ENCODE measurements at regions not wholly inside any gene's neighbourhood (a gene's known extent, or its start where the extent isn't known, plus 50 kb on each side); places are given as distances from the start of the nearest gene placed in this dataset.

DNA sequence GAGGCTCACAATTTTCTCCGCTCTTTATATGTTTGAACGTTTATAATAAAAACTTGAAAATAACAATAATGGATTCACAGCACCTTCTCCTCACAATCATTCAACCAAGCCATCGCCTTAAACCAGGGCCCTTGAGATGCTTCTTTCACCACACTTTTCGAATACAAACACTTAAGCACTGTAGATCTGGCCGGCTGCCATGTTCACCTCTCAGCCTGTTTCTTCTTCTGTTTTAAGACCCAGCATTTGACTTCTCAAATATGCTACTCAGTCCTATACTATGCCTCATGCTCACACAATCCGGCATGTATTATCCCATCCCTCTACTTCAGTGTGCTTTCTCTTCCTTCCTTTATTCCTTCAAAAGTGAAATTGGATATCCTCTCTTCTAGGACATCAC, 280.6 kb downstream of the TFEC start (continued):
- TF ChIP-seq, protein P1, sequence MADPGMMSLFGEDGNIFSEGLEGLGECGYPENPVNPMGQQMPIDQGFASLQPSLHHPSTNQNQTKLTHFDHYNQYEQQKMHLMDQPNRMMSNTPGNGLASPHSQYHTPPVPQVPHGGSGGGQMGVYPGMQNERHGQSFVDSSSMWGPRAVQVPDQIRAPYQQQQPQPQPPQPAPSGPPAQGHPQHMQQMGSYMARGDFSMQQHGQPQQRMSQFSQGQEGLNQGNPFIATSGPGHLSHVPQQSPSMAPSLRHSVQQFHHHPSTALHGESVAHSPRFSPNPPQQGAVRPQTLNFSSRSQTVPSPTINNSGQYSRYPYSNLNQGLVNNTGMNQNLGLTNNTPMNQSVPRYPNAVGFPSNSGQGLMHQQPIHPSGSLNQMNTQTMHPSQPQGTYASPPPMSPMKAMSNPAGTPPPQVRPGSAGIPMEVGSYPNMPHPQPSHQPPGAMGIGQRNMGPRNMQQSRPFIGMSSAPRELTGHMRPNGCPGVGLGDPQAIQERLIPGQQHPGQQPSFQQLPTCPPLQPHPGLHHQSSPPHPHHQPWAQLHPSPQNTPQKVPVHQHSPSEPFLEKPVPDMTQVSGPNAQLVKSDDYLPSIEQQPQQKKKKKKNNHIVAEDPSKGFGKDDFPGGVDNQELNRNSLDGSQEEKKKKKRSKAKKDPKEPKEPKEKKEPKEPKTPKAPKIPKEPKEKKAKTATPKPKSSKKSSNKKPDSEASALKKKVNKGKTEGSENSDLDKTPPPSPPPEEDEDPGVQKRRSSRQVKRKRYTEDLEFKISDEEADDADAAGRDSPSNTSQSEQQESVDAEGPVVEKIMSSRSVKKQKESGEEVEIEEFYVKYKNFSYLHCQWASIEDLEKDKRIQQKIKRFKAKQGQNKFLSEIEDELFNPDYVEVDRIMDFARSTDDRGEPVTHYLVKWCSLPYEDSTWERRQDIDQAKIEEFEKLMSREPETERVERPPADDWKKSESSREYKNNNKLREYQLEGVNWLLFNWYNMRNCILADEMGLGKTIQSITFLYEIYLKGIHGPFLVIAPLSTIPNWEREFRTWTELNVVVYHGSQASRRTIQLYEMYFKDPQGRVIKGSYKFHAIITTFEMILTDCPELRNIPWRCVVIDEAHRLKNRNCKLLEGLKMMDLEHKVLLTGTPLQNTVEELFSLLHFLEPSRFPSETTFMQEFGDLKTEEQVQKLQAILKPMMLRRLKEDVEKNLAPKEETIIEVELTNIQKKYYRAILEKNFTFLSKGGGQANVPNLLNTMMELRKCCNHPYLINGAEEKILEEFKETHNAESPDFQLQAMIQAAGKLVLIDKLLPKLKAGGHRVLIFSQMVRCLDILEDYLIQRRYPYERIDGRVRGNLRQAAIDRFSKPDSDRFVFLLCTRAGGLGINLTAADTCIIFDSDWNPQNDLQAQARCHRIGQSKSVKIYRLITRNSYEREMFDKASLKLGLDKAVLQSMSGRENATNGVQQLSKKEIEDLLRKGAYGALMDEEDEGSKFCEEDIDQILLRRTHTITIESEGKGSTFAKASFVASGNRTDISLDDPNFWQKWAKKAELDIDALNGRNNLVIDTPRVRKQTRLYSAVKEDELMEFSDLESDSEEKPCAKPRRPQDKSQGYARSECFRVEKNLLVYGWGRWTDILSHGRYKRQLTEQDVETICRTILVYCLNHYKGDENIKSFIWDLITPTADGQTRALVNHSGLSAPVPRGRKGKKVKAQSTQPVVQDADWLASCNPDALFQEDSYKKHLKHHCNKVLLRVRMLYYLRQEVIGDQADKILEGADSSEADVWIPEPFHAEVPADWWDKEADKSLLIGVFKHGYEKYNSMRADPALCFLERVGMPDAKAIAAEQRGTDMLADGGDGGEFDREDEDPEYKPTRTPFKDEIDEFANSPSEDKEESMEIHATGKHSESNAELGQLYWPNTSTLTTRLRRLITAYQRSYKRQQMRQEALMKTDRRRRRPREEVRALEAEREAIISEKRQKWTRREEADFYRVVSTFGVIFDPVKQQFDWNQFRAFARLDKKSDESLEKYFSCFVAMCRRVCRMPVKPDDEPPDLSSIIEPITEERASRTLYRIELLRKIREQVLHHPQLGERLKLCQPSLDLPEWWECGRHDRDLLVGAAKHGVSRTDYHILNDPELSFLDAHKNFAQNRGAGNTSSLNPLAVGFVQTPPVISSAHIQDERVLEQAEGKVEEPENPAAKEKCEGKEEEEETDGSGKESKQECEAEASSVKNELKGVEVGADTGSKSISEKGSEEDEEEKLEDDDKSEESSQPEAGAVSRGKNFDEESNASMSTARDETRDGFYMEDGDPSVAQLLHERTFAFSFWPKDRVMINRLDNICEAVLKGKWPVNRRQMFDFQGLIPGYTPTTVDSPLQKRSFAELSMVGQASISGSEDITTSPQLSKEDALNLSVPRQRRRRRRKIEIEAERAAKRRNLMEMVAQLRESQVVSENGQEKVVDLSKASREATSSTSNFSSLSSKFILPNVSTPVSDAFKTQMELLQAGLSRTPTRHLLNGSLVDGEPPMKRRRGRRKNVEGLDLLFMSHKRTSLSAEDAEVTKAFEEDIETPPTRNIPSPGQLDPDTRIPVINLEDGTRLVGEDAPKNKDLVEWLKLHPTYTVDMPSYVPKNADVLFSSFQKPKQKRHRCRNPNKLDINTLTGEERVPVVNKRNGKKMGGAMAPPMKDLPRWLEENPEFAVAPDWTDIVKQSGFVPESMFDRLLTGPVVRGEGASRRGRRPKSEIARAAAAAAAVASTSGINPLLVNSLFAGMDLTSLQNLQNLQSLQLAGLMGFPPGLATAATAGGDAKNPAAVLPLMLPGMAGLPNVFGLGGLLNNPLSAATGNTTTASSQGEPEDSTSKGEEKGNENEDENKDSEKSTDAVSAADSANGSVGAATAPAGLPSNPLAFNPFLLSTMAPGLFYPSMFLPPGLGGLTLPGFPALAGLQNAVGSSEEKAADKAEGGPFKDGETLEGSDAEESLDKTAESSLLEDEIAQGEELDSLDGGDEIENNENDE (IDR thresholded peaks at IDR 0.05; ENCODE audit: insufficient replicate concordance, low read length): no peak
- TF ChIP-seq SIN3A (conservative IDR thresholded peaks at IDR 0.05 in 1 of 2, IDR thresholded peaks at IDR 0.05 in 1 of 2; ENCODE audit: low read depth in 1 of 2, low read length in 2 of 2): no peak
- no peak for TF ChIP-seq TCF12 (IDR thresholded peaks at IDR 0.05; ENCODE audit: low read depth, low read length)
- TF ChIP-seq SUZ12 (IDR thresholded peaks at IDR 0.05; ENCODE audit: low read length): no peak
- no peak for TF ChIP-seq RNF2 (IDR thresholded peaks at IDR 0.05; ENCODE audit: borderline replicate concordance, low read depth, low read length, missing control alignments, poor library complexity, severe bottlenecking)
